ENCODE measurements at regions not wholly inside any gene's neighbourhood (a gene's known extent, or its start where the extent isn't known, plus 50 kb on each side); places are given as distances from the start of the nearest gene placed in this dataset.

GRCh38 chr16:6910301-6910700 is 422.3 kb upstream of the RBFOX1 start:
- no peak for ATAC-seq
- Histone ChIP-seq H4K20me1 (ENCODE audit: insufficient read depth) (no peaks in the 10 kb centered on the region), H3K27me3 (ENCODE audit: insufficient read depth, low read length) (no peaks in the 10 kb centered on the region), H2AFZ (ENCODE audit: low read depth, low read length, poor library complexity, severe bottlenecking) (no peak overlapping the region), H3K9me2 (ENCODE audit: insufficient read depth) (no peaks in the 10 kb centered on the region), H3K4me1 (ENCODE audit: control insufficient read depth in 1 of 2, insufficient read depth in 2 of 2, low read length in 2 of 2) (no peaks in the 10 kb centered on the region), H3K36me3 (ENCODE audit: control insufficient read depth in 1 of 2, insufficient read depth in 2 of 2, low read length in 2 of 2) (no peaks in the 10 kb centered on the region), H3K9me3 (ENCODE audit: control insufficient read depth in 1 of 2, insufficient read depth in 1 of 2, low read depth in 1 of 2, low read length in 2 of 2) (no peaks in the 10 kb centered on the region), H3K4me3 (replicated peaks in 1 of 2; ENCODE audit: low read depth in 1 of 2, low read length in 2 of 2) (no peak overlapping the region), H3K27ac (ENCODE audit: low read depth, low read length) (no peak overlapping the region), H3K79me2 (ENCODE audit: insufficient read depth, low read length) (no peaks in the 10 kb centered on the region), H3K4me2 (ENCODE audit: low read length) (no peak overlapping the region), H3K9ac (ENCODE audit: low read length) (no peak overlapping the region)
- BruUV-seq (replicated peaks), result no TSS peak
- intact Hi-C loops (cut with micrococcal nuclease), result no loop called here
- RAD21 ChIA-PET (ENCODE audit: low non-redundant PET in 1 of 2, low total read pairs in 2 of 2, uncharacterized antibody in 2 of 2, unreplicated experiment in 2 of 2), result no interaction called here
- POLR2A ChIA-PET, result no interaction called here
- TF ChIP-seq, protein P1, sequence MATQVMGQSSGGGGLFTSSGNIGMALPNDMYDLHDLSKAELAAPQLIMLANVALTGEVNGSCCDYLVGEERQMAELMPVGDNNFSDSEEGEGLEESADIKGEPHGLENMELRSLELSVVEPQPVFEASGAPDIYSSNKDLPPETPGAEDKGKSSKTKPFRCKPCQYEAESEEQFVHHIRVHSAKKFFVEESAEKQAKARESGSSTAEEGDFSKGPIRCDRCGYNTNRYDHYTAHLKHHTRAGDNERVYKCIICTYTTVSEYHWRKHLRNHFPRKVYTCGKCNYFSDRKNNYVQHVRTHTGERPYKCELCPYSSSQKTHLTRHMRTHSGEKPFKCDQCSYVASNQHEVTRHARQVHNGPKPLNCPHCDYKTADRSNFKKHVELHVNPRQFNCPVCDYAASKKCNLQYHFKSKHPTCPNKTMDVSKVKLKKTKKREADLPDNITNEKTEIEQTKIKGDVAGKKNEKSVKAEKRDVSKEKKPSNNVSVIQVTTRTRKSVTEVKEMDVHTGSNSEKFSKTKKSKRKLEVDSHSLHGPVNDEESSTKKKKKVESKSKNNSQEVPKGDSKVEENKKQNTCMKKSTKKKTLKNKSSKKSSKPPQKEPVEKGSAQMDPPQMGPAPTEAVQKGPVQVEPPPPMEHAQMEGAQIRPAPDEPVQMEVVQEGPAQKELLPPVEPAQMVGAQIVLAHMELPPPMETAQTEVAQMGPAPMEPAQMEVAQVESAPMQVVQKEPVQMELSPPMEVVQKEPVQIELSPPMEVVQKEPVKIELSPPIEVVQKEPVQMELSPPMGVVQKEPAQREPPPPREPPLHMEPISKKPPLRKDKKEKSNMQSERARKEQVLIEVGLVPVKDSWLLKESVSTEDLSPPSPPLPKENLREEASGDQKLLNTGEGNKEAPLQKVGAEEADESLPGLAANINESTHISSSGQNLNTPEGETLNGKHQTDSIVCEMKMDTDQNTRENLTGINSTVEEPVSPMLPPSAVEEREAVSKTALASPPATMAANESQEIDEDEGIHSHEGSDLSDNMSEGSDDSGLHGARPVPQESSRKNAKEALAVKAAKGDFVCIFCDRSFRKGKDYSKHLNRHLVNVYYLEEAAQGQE (IDR thresholded peaks at IDR 0.05; ENCODE audit: low read depth), result no peak
- TF ChIP-seq, protein P2, sequence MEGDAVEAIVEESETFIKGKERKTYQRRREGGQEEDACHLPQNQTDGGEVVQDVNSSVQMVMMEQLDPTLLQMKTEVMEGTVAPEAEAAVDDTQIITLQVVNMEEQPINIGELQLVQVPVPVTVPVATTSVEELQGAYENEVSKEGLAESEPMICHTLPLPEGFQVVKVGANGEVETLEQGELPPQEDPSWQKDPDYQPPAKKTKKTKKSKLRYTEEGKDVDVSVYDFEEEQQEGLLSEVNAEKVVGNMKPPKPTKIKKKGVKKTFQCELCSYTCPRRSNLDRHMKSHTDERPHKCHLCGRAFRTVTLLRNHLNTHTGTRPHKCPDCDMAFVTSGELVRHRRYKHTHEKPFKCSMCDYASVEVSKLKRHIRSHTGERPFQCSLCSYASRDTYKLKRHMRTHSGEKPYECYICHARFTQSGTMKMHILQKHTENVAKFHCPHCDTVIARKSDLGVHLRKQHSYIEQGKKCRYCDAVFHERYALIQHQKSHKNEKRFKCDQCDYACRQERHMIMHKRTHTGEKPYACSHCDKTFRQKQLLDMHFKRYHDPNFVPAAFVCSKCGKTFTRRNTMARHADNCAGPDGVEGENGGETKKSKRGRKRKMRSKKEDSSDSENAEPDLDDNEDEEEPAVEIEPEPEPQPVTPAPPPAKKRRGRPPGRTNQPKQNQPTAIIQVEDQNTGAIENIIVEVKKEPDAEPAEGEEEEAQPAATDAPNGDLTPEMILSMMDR (IDR thresholded peaks at IDR 0.05 in 2 of 3, conservative IDR thresholded peaks at IDR 0.05 in 1 of 3; ENCODE audit: borderline replicate concordance in 1 of 3, insufficient read depth in 1 of 3, low read depth in 2 of 3, low read length in 2 of 3), result no peak
- TF ChIP-seq YY1 (IDR thresholded peaks at IDR 0.05; ENCODE audit: extremely low read depth, insufficient replicate concordance, low read depth, low read length) (no peak), ZFX (IDR thresholded peaks at IDR 0.05) (no peak), ATF3 (IDR thresholded peaks at IDR 0.05) (no peak), MAX (IDR thresholded peaks at IDR 0.05) (no peak), EGR1 (IDR thresholded peaks at IDR 0.05; ENCODE audit: low read depth) (no peak), POLR2AphosphoS5 (IDR thresholded peaks at IDR 0.05; ENCODE audit: low read depth, low read length) (no peak), SIN3A (IDR thresholded peaks at IDR 0.05; ENCODE audit: low read depth) (no peak), JUND (IDR thresholded peaks at IDR 0.05) (no peak)
- no peak for DNase-seq (ENCODE audit: low read depth, low spot score)
- CTCF ChIA-PET, result no interaction called here
